ENCODE measurements at regions not wholly inside any gene's neighbourhood (a gene's known extent, or its start where the extent isn't known, plus 50 kb on each side); places are given as distances from the start of the nearest gene placed in this dataset.

DNA sequence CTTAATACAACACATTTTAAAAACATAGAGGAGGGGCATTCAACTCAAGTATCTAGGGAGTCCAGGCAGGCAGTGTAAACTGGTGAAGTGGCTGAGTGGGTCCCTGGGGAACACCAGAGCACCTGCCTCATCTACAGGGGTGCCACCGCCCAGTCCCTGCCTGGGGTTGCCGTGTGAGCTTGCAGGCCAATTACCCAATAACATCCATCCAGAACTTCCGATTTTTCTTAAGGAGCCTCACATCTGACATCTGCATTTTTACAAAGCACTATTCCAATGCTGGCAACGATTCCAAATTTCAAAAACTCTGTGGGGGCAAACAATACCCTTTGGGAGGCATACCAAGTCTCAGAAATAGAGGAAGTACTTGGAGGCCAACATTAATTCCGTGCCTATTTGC is 288.4 kb upstream of the TSHZ2 start:
- Histone ChIP-seq H3K4me2 (ENCODE audit: unreplicated experiment) (no peak overlapping the region), H3K4me1 (ENCODE audit: insufficient read depth) (no peaks in the 10 kb centered on the region), H3K9ac (no peak overlapping the region), H2AFZ (no peak overlapping the region), H3K27me3 (replicated peaks; ENCODE audit: insufficient read depth) (peaks cover 25% of the 10 kb centered on the region), H3F3A (ENCODE audit: insufficient read depth) (no peaks in the 10 kb centered on the region), H3K9me3 (ENCODE audit: low read depth) (no peaks in the 10 kb centered on the region), H3K79me2 (ENCODE audit: insufficient read depth) (no peaks in the 10 kb centered on the region), H3K27ac (no peak overlapping the region), H3K36me3 (ENCODE audit: low read depth) (no peaks in the 10 kb centered on the region), H4K20me1 (ENCODE audit: insufficient read depth) (no peaks in the 10 kb centered on the region), H3K9me2 (ENCODE audit: insufficient read depth) (no peaks in the 10 kb centered on the region), H3K4me3 (no peak overlapping the region)
- no peak for DNase-seq
- in situ Hi-C loops (cut with MboI), result no loop called here
- TF ChIP-seq EZH2 (IDR thresholded peaks at IDR 0.05; ENCODE audit: insufficient read depth, poor library complexity, severe bottlenecking) (no peak), EZH2phosphoT487 (IDR thresholded peaks at IDR 0.05; ENCODE audit: insufficient read depth, low read depth) (no peak)
- 50 to 51% methylated on average over 5 of the region's 5 CpGs for whole genome bisulfite sequencing, 2 experiments (ENCODE audit: low coverage in 1 of 2, low lambda C conversion rate in 2 of 2, missing lambda C conversion rate in 2 of 2)

DNA sequence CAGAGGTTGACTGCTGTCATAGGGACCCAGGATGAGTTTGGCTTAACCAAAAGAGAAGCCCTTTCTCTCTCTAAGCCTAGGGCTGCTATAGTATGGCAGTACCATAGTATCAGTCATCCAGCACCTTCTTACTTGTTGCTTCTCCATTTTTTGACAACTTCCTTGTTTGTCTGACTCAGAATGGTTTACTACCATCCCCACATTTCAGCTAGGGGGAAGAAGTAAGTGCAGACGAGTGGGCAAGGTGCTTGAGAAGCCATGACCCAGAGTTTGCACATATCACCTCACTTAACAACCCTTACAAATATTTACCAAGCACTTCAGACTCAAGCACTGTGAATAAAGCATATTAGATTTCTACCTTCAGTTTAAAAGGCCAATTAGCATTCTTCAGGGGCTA is 289.9 kb upstream of the TSHZ2 start:
- WGBS, 2 experiments (ENCODE audit: low coverage in 1 of 2, low lambda C conversion rate in 2 of 2, missing lambda C conversion rate in 2 of 2), result 9 to 24% methylated on average over 1 of the region's 1 CpG
- no peaks in the 10 kb centered on the region for H3K9me2 ChIP-seq (ENCODE audit: insufficient read depth)
- no peak for DNase-seq
- in situ Hi-C loops (cut with MboI), result no loop called here
- H3K9ac ChIP-seq, result no peak overlapping the region
- no peaks in the 10 kb centered on the region for H3K79me2 ChIP-seq (ENCODE audit: insufficient read depth)
- no peak overlapping the region for H2AFZ ChIP-seq
- TF ChIP-seq EZH2phosphoT487 (IDR thresholded peaks at IDR 0.05; ENCODE audit: insufficient read depth, low read depth) (no peak), EZH2 (IDR thresholded peaks at IDR 0.05; ENCODE audit: insufficient read depth, poor library complexity, severe bottlenecking) (no peak)
- no peaks in the 10 kb centered on the region for H3K36me3 ChIP-seq (ENCODE audit: low read depth)
- no peaks in the 10 kb centered on the region for H3K4me1 ChIP-seq (ENCODE audit: insufficient read depth)
- H3K9me3 ChIP-seq (ENCODE audit: low read depth), result no peaks in the 10 kb centered on the region
- H4K20me1 ChIP-seq (ENCODE audit: insufficient read depth), result no peaks in the 10 kb centered on the region
- H3K27ac ChIP-seq, result no peak overlapping the region
- no peak overlapping the region for H3K4me2 ChIP-seq (ENCODE audit: unreplicated experiment)
- 0 out of 2 replicates have a peak, but pooled peaks cover 18% of the 10 kb centered on the region for H3K27me3 ChIP-seq (replicated peaks; ENCODE audit: insufficient read depth)
- no peak overlapping the region for H3K4me3 ChIP-seq
- H3F3A ChIP-seq (ENCODE audit: insufficient read depth), result no peaks in the 10 kb centered on the region

DNA sequence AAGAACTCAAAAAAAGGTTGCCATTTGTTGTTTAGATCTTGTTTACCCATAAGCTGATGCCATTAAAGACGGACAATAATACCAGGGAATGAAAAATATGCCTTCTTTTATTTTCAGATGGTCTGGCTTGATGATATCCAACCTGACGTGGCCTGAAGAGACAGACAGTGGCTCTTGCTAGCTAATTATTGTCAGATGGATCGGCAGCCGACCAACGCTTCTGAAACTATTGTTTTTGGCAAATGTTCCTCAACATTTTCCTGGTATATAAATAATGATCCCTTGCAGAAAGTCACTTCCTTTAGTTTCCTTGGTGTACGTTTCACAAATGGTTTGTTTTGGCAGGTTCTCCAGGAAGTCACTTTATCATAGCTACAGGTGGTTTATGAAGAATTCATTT is 290.9 kb upstream of the TSHZ2 start:
- Histone ChIP-seq H3K4me3 (no peak overlapping the region), H3K9me2 (ENCODE audit: insufficient read depth) (no peaks in the 10 kb centered on the region), H3K27ac (no peak overlapping the region), H3K9me3 (ENCODE audit: low read depth) (no peaks in the 10 kb centered on the region), H2AFZ (no peak overlapping the region), H3F3A (ENCODE audit: insufficient read depth) (no peaks in the 10 kb centered on the region), H3K4me2 (ENCODE audit: unreplicated experiment) (no peak overlapping the region), H3K4me1 (ENCODE audit: insufficient read depth) (no peaks in the 10 kb centered on the region), H3K36me3 (ENCODE audit: low read depth) (no peaks in the 10 kb centered on the region), H3K9ac (no peak overlapping the region), H3K27me3 (replicated peaks; ENCODE audit: insufficient read depth) (0 out of 2 replicates have a peak, but pooled peaks cover 18% of the 10 kb centered on the region), H4K20me1 (ENCODE audit: insufficient read depth) (no peaks in the 10 kb centered on the region), H3K79me2 (ENCODE audit: insufficient read depth) (no peaks in the 10 kb centered on the region)
- in situ Hi-C loops (cut with MboI), result no loop called here
- no peak for TF ChIP-seq EZH2phosphoT487 (IDR thresholded peaks at IDR 0.05; ENCODE audit: insufficient read depth, low read depth)
- DNase-seq, result no peak
- 35 to 39% methylated on average over 6 of the region's 6 CpGs for WGBS, 2 experiments (ENCODE audit: low coverage in 1 of 2, low lambda C conversion rate in 2 of 2, missing lambda C conversion rate in 2 of 2)

DNA sequence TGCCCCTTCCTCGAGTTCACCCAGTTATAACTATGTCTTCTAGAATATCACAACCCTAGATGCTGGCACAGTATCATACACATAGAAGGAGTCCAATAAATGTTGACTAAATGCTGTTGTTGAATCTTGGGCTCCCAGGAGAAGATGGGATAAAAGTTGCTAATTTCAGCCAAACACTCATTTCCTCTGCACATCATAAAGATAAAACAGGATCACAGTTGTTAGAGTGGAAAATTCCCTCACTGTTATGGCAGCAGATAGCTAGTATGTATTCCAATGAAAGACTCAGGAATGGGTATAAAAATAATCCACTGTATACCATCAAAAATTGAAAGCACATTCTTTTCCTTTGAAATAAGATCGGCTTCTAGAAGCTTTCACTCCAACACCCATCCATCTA is 294.9 kb upstream of the TSHZ2 start:
- Histone ChIP-seq H3K9me2 (ENCODE audit: insufficient read depth) (no peaks in the 10 kb centered on the region), H3K4me2 (ENCODE audit: unreplicated experiment) (no peak overlapping the region), H4K20me1 (ENCODE audit: insufficient read depth) (no peaks in the 10 kb centered on the region), H3F3A (ENCODE audit: insufficient read depth) (no peaks in the 10 kb centered on the region), H3K27ac (no peak overlapping the region), H3K36me3 (ENCODE audit: low read depth) (no peaks in the 10 kb centered on the region), H3K27me3 (replicated peaks; ENCODE audit: insufficient read depth) (0 out of 2 replicates have a peak, but pooled peaks cover 10% of the 10 kb centered on the region), H3K4me3 (no peak overlapping the region), H3K9ac (no peak overlapping the region), H3K4me1 (ENCODE audit: insufficient read depth) (no peaks in the 10 kb centered on the region), H3K9me3 (ENCODE audit: low read depth) (no peaks in the 10 kb centered on the region), H2AFZ (no peak overlapping the region), H3K79me2 (ENCODE audit: insufficient read depth) (no peaks in the 10 kb centered on the region)
- 24 to 27% methylated on average over 2 of the region's 2 CpGs for WGBS, 2 experiments (ENCODE audit: low coverage in 1 of 2, low lambda C conversion rate in 2 of 2, missing lambda C conversion rate in 2 of 2)
- in situ Hi-C loops (cut with MboI), result no loop called here
- DNase-seq, result no peak
- no peak for TF ChIP-seq EZH2phosphoT487 (IDR thresholded peaks at IDR 0.05; ENCODE audit: insufficient read depth, low read depth)
- no peak for TF ChIP-seq EZH2 (IDR thresholded peaks at IDR 0.05; ENCODE audit: insufficient read depth, poor library complexity, severe bottlenecking)
